ENCODE measurements at regions not wholly inside any gene's neighbourhood (a gene's known extent, or its start where the extent isn't known, plus 50 kb on each side); places are given as distances from the start of the nearest gene placed in this dataset.

GRCh38 chr3:103653996-103654395, 1219.2 kb downstream of the ZPLD1 start:
- H3K4me2 ChIP-seq (ENCODE audit: insufficient read depth, low read length, poor library complexity, severe bottlenecking) = no peak overlapping the region
- WGBS, 2 donors (ENCODE audit: extremely low coverage in 2 of 2, insufficient read length in 2 of 2, insufficient replicate concordance in 1 of 2) = no CpG with 5 or more reads among the region's 1 CpG

GRCh38 chr3:103657756-103658155, 1222.9 kb downstream of the ZPLD1 start:
- DNase-seq (ENCODE audit: low spot score) = no peak
- H3K36me3 ChIP-seq (replicated peaks in 1 of 2; ENCODE audit: control insufficient read depth in 2 of 2, insufficient read depth in 2 of 2, low read length in 2 of 2) = no peaks in the 10 kb centered on the region
- H3K4me3 ChIP-seq (ENCODE audit: low read length in 2 of 2) = no peak overlapping the region
- no peaks in the 10 kb centered on the region for H3K79me1 ChIP-seq (ENCODE audit: low read depth, low read length)
- no peak overlapping the region for H3K27ac ChIP-seq (replicated peaks; ENCODE audit: low read length)
- no peak overlapping the region for H3K4me2 ChIP-seq (ENCODE audit: insufficient read depth, low read length, poor library complexity, severe bottlenecking)
- H2BK15ac ChIP-seq (ENCODE audit: low read length) = no peak overlapping the region
- no peak overlapping the region for H3K14ac ChIP-seq (ENCODE audit: low read length)
- H3K9ac ChIP-seq (ENCODE audit: low read depth, low read length, poor library complexity) = no peak overlapping the region
- no peaks in the 10 kb centered on the region for H3K27me3 ChIP-seq (ENCODE audit: control insufficient read depth in 3 of 3, insufficient read depth in 3 of 3, low read depth in 1 of 3, low read length in 3 of 3)
- H2AK5ac ChIP-seq (ENCODE audit: low read depth, low read length) = no peak overlapping the region
- no peaks in the 10 kb centered on the region for H3K4me1 ChIP-seq (ENCODE audit: control insufficient read depth in 2 of 2, insufficient read depth in 1 of 2, low read depth in 1 of 2, low read length in 2 of 2)
- no peak overlapping the region for H3K4ac ChIP-seq (ENCODE audit: low read length)
- H2AFZ ChIP-seq (ENCODE audit: low read length) = no peak overlapping the region
- no peak overlapping the region for H3K23ac ChIP-seq (ENCODE audit: low read depth, low read length, poor library complexity)
- no CpG with 5 or more reads among the region's 8 CpGs for WGBS, 2 donors (ENCODE audit: extremely low coverage in 2 of 2, insufficient read length in 2 of 2, insufficient replicate concordance in 1 of 2)
- H4K8ac ChIP-seq (ENCODE audit: low read depth, low read length) = no peak overlapping the region
- H3K18ac ChIP-seq (ENCODE audit: low read length) = no peak overlapping the region
- H2BK12ac ChIP-seq (ENCODE audit: low read length) = no peak overlapping the region
- H3K9me3 ChIP-seq (replicated peaks in 1 of 2; ENCODE audit: control insufficient read depth in 2 of 2, insufficient read depth in 1 of 2, low read depth in 1 of 2, low read length in 2 of 2) = no peaks in the 10 kb centered on the region
- no peak overlapping the region for H2BK5ac ChIP-seq (ENCODE audit: low read length)
- H4K91ac ChIP-seq (ENCODE audit: low read depth, low read length, poor library complexity) = no peak overlapping the region
- no peak overlapping the region for H2BK120ac ChIP-seq (ENCODE audit: low read depth, low read length)

More at GRCh38 chr3:103653996-103654395, 1219.2 kb downstream of the ZPLD1 start:
- Histone ChIP-seq H3K27ac (replicated peaks; ENCODE audit: low read length) (no peak overlapping the region), H2BK12ac (ENCODE audit: low read length) (no peak overlapping the region), H3K14ac (ENCODE audit: low read length) (no peak overlapping the region), H2AFZ (ENCODE audit: low read length) (no peak overlapping the region), H3K4me1 (ENCODE audit: control insufficient read depth in 2 of 2, insufficient read depth in 1 of 2, low read depth in 1 of 2, low read length in 2 of 2) (no peaks in the 10 kb centered on the region), H2BK15ac (ENCODE audit: low read length) (no peak overlapping the region), H3K36me3 (replicated peaks in 1 of 2; ENCODE audit: control insufficient read depth in 2 of 2, insufficient read depth in 2 of 2, low read length in 2 of 2) (no peaks in the 10 kb centered on the region), H3K27me3 (ENCODE audit: control insufficient read depth in 3 of 3, insufficient read depth in 3 of 3, low read depth in 1 of 3, low read length in 3 of 3) (no peaks in the 10 kb centered on the region), H2BK5ac (ENCODE audit: low read length) (no peak overlapping the region), H3K79me1 (ENCODE audit: low read depth, low read length) (no peaks in the 10 kb centered on the region), H2AK5ac (ENCODE audit: low read depth, low read length) (no peak overlapping the region), H3K4ac (ENCODE audit: low read length) (no peak overlapping the region), H4K8ac (ENCODE audit: low read depth, low read length) (no peak overlapping the region), H3K9ac (ENCODE audit: low read depth, low read length, poor library complexity) (no peak overlapping the region), H3K23ac (ENCODE audit: low read depth, low read length, poor library complexity) (no peak overlapping the region), H3K9me3 (replicated peaks in 1 of 2; ENCODE audit: control insufficient read depth in 2 of 2, insufficient read depth in 1 of 2, low read depth in 1 of 2, low read length in 2 of 2) (no peaks in the 10 kb centered on the region), H2BK120ac (ENCODE audit: low read depth, low read length) (no peak overlapping the region), H3K18ac (ENCODE audit: low read length) (no peak overlapping the region), H4K91ac (ENCODE audit: low read depth, low read length, poor library complexity) (no peak overlapping the region), H3K4me3 (ENCODE audit: low read length in 2 of 2) (no peak overlapping the region)
- no peak for DNase-seq (ENCODE audit: low spot score)

GRCh38 chr3:103660810-103661209, 1226.0 kb downstream of the ZPLD1 start:
- no peaks in the 10 kb centered on the region for H3K27me3 ChIP-seq (ENCODE audit: control insufficient read depth in 3 of 3, insufficient read depth in 3 of 3, low read depth in 1 of 3, low read length in 3 of 3)
- no peak overlapping the region for H3K4me3 ChIP-seq (ENCODE audit: low read length in 2 of 2)
- WGBS, 2 donors (ENCODE audit: extremely low coverage in 2 of 2, insufficient read length in 2 of 2, insufficient replicate concordance in 1 of 2) = no CpG with 5 or more reads among the region's 2 CpGs
- no peaks in the 10 kb centered on the region for H3K4me1 ChIP-seq (ENCODE audit: control insufficient read depth in 2 of 2, insufficient read depth in 1 of 2, low read depth in 1 of 2, low read length in 2 of 2)
- no peak overlapping the region for H2BK5ac ChIP-seq (ENCODE audit: low read length)
- H2BK120ac ChIP-seq (ENCODE audit: low read depth, low read length) = no peak overlapping the region
- H3K4me2 ChIP-seq (ENCODE audit: insufficient read depth, low read length, poor library complexity, severe bottlenecking) = no peak overlapping the region
- H2BK15ac ChIP-seq (ENCODE audit: low read length) = no peak overlapping the region
- no peak overlapping the region for H2AK5ac ChIP-seq (ENCODE audit: low read depth, low read length)
- no peak overlapping the region for H4K91ac ChIP-seq (ENCODE audit: low read depth, low read length, poor library complexity)
- no peak overlapping the region for H4K8ac ChIP-seq (ENCODE audit: low read depth, low read length)
- no peak overlapping the region for H2BK12ac ChIP-seq (ENCODE audit: low read length)
- H3K36me3 ChIP-seq (replicated peaks in 1 of 2; ENCODE audit: control insufficient read depth in 2 of 2, insufficient read depth in 2 of 2, low read length in 2 of 2) = no peaks in the 10 kb centered on the region
- no peak overlapping the region for H3K9ac ChIP-seq (ENCODE audit: low read depth, low read length, poor library complexity)
- H3K27ac ChIP-seq (replicated peaks; ENCODE audit: low read length) = no peak overlapping the region
- no peak overlapping the region for H3K14ac ChIP-seq (ENCODE audit: low read length)
- H3K23ac ChIP-seq (ENCODE audit: low read depth, low read length, poor library complexity) = no peak overlapping the region
- no peak overlapping the region for H3K4ac ChIP-seq (ENCODE audit: low read length)
- no peaks in the 10 kb centered on the region for H3K9me3 ChIP-seq (replicated peaks in 1 of 2; ENCODE audit: control insufficient read depth in 2 of 2, insufficient read depth in 1 of 2, low read depth in 1 of 2, low read length in 2 of 2)
- no peak overlapping the region for H2AFZ ChIP-seq (ENCODE audit: low read length)
- no peaks in the 10 kb centered on the region for H3K79me1 ChIP-seq (ENCODE audit: low read depth, low read length)
- no peak for DNase-seq (ENCODE audit: low spot score)
- H3K18ac ChIP-seq (ENCODE audit: low read length) = no peak overlapping the region

GRCh38 chr3:103662591-103662990, 1227.8 kb downstream of the ZPLD1 start:
- no peak overlapping the region for H2AK5ac ChIP-seq (ENCODE audit: low read depth, low read length)
- H3K4ac ChIP-seq (ENCODE audit: low read length) = no peak overlapping the region
- no peak overlapping the region for H2BK15ac ChIP-seq (ENCODE audit: low read length)
- H3K79me1 ChIP-seq (ENCODE audit: low read depth, low read length) = no peaks in the 10 kb centered on the region
- no peak overlapping the region for H3K27ac ChIP-seq (replicated peaks; ENCODE audit: low read length)
- no peak overlapping the region for H3K9ac ChIP-seq (ENCODE audit: low read depth, low read length, poor library complexity)
- no peak overlapping the region for H3K14ac ChIP-seq (ENCODE audit: low read length)
- no peak overlapping the region for H2AFZ ChIP-seq (ENCODE audit: low read length)
- H3K18ac ChIP-seq (ENCODE audit: low read length) = no peak overlapping the region
- H3K36me3 ChIP-seq (replicated peaks in 1 of 2; ENCODE audit: control insufficient read depth in 2 of 2, insufficient read depth in 2 of 2, low read length in 2 of 2) = no peaks in the 10 kb centered on the region
- no CpG with 5 or more reads among the region's 3 CpGs for WGBS, 2 donors (ENCODE audit: extremely low coverage in 2 of 2, insufficient read length in 2 of 2, insufficient replicate concordance in 1 of 2)
- H3K27me3 ChIP-seq (ENCODE audit: control insufficient read depth in 3 of 3, insufficient read depth in 3 of 3, low read depth in 1 of 3, low read length in 3 of 3) = no peaks in the 10 kb centered on the region
- H2BK120ac ChIP-seq (ENCODE audit: low read depth, low read length) = no peak overlapping the region
- H4K91ac ChIP-seq (ENCODE audit: low read depth, low read length, poor library complexity) = no peak overlapping the region
- no peak for DNase-seq (ENCODE audit: low spot score)
- no peak overlapping the region for H2BK12ac ChIP-seq (ENCODE audit: low read length)
- no peak overlapping the region for H4K8ac ChIP-seq (ENCODE audit: low read depth, low read length)
- no peak overlapping the region for H3K23ac ChIP-seq (ENCODE audit: low read depth, low read length, poor library complexity)
- H3K4me3 ChIP-seq (ENCODE audit: low read length in 2 of 2) = no peak overlapping the region
- H3K4me1 ChIP-seq (ENCODE audit: control insufficient read depth in 2 of 2, insufficient read depth in 1 of 2, low read depth in 1 of 2, low read length in 2 of 2) = no peaks in the 10 kb centered on the region
- no peak overlapping the region for H3K4me2 ChIP-seq (ENCODE audit: insufficient read depth, low read length, poor library complexity, severe bottlenecking)
- no peaks in the 10 kb centered on the region for H3K9me3 ChIP-seq (replicated peaks in 1 of 2; ENCODE audit: control insufficient read depth in 2 of 2, insufficient read depth in 1 of 2, low read depth in 1 of 2, low read length in 2 of 2)
- no peak overlapping the region for H2BK5ac ChIP-seq (ENCODE audit: low read length)
